Skeletal muscle tissue (tissue), 3 donors: ENCODE measurements at regions not wholly inside any gene's neighbourhood (a gene's known extent, or its start where the extent isn't known, plus 50 kb on each side); places are given as distances from the start of the nearest gene placed in this dataset.

Experiments used
- H3K27ac ChIP-seq: one replicate; pipeline ENCODE4 v1.7.0; 2013; ENCODE audit warnings: mild to moderate bottlenecking, low read depth, low read length, inconsistent platforms
- H3K27me3 ChIP-seq, 3 donors: one replicate each; pipeline ENCODE4 v1.7.0; 2013; ENCODE audit warnings: low read length in 3 of 3; ENCODE audit not compliant: control insufficient read depth in 3 of 3, insufficient read depth in 3 of 3
- H3K36me3 ChIP-seq, 3 donors: one replicate each; pipeline ENCODE4 v1.7.0; 2013; ENCODE audit warnings: low read length in 3 of 3; ENCODE audit not compliant: control insufficient read depth in 3 of 3, insufficient read depth in 3 of 3
- H3K4me1 ChIP-seq, 3 donors: one replicate each; pipeline ENCODE4 v1.7.0; 2013; ENCODE audit warnings: low read length in 3 of 3, mild to moderate bottlenecking in 3 of 3; ENCODE audit not compliant: control insufficient read depth in 3 of 3, insufficient read depth in 3 of 3
- H3K4me3 ChIP-seq, 3 donors: one replicate each; pipeline ENCODE4 v1.7.0; 2013; ENCODE audit warnings: low read length in 3 of 3
- H3K9ac ChIP-seq, 3 donors: one replicate each; pipeline ENCODE4 v1.7.0; 2013; ENCODE audit warnings: low read length in 3 of 3, mild to moderate bottlenecking in 3 of 3, moderate library complexity in 2 of 3, low read depth in 1 of 3
- H3K9me3 ChIP-seq, 3 donors: one replicate each; pipeline ENCODE4 v1.7.0; 2013; ENCODE audit warnings: low read length in 3 of 3; ENCODE audit not compliant: control insufficient read depth in 3 of 3
- donor health status: Osteomylitis.

- Histone ChIP-seq H3K4me3 (no peak overlapping the region), H3K9ac (no peak overlapping the region), H3K27me3 (no peaks in the 10 kb centered on the region)
Measured at GRCh38 chr12:24447678-24448077, 498.2 kb upstream of the SOX5 start.

GRCh38 chr12:24446287-24446686 is 496.8 kb upstream of the SOX5 start:
- Histone ChIP-seq H3K27me3 (no peaks in the 10 kb centered on the region), H3K4me1 (no peaks in the 10 kb centered on the region), H3K27ac (no peak overlapping the region), H3K36me3 (no peaks in the 10 kb centered on the region), H3K9me3 (no peaks in the 10 kb centered on the region), H3K4me3 (no peak overlapping the region), H3K9ac (no peak overlapping the region)

More at GRCh38 chr12:24447678-24448077, 498.2 kb upstream of the SOX5 start:
- no peaks in the 10 kb centered on the region for H3K36me3 ChIP-seq
- no peaks in the 10 kb centered on the region for H3K4me1 ChIP-seq
- H3K27ac ChIP-seq, result no peak overlapping the region
- H3K9me3 ChIP-seq, result no peaks in the 10 kb centered on the region

GRCh38 chr12:24444634-24445033 is 495.2 kb upstream of the SOX5 start:
- H3K9me3 ChIP-seq, result no peaks in the 10 kb centered on the region

GRCh38 chr12:24441458-24441857 is 492.0 kb upstream of the SOX5 start:
- no peaks in the 10 kb centered on the region for H3K36me3 ChIP-seq
- no peaks in the 10 kb centered on the region for H3K9me3 ChIP-seq
- no peak overlapping the region for H3K4me3 ChIP-seq
- H3K9ac ChIP-seq, result no peak overlapping the region
- H3K27me3 ChIP-seq, result no peaks in the 10 kb centered on the region
- H3K27ac ChIP-seq, result no peak overlapping the region
- no peaks in the 10 kb centered on the region for H3K4me1 ChIP-seq

More at GRCh38 chr12:24444634-24445033, 495.2 kb upstream of the SOX5 start:
- no peak overlapping the region for H3K4me3 ChIP-seq
- H3K4me1 ChIP-seq, result no peaks in the 10 kb centered on the region
- H3K27me3 ChIP-seq, result no peaks in the 10 kb centered on the region
- no peak overlapping the region for H3K27ac ChIP-seq
- no peak overlapping the region for H3K9ac ChIP-seq
- H3K36me3 ChIP-seq, result no peaks in the 10 kb centered on the region

- H3K36me3 ChIP-seq, result no peaks in the 10 kb centered on the region
- no peak overlapping the region for H3K4me3 ChIP-seq
- H3K27me3 ChIP-seq, result no peaks in the 10 kb centered on the region
- no peaks in the 10 kb centered on the region for H3K9me3 ChIP-seq
- no peaks in the 10 kb centered on the region for H3K4me1 ChIP-seq
- no peak overlapping the region for H3K27ac ChIP-seq
- no peak overlapping the region for H3K9ac ChIP-seq
Measured at GRCh38 chr12:24436667-24437066, 487.2 kb upstream of the SOX5 start.

GRCh38 chr12:24431872-24432271 is 482.4 kb upstream of the SOX5 start:
- no peaks in the 10 kb centered on the region for H3K27me3 ChIP-seq
- H3K9ac ChIP-seq, result no peak overlapping the region
- H3K36me3 ChIP-seq, result no peaks in the 10 kb centered on the region
- H3K4me3 ChIP-seq, result no peak overlapping the region
- no peak overlapping the region for H3K27ac ChIP-seq
- no peaks in the 10 kb centered on the region for H3K4me1 ChIP-seq
- H3K9me3 ChIP-seq, result no peaks in the 10 kb centered on the region

- Histone ChIP-seq H3K4me1 (no peaks in the 10 kb centered on the region), H3K9ac (no peak overlapping the region), H3K36me3 (no peaks in the 10 kb centered on the region), H3K27ac (no peak overlapping the region), H3K4me3 (no peak overlapping the region), H3K27me3 (no peaks in the 10 kb centered on the region), H3K9me3 (no peaks in the 10 kb centered on the region)
Measured at GRCh38 chr12:24427776-24428175, 478.3 kb upstream of the SOX5 start.

- Histone ChIP-seq H3K36me3 (no peaks in the 10 kb centered on the region), H3K4me3 (no peak overlapping the region), H3K27me3 (no peaks in the 10 kb centered on the region), H3K9ac (no peak overlapping the region), H3K4me1 (no peaks in the 10 kb centered on the region), H3K27ac (no peak overlapping the region), H3K9me3 (no peaks in the 10 kb centered on the region)
Measured at GRCh38 chr12:24425601-24425970, 476.1 kb upstream of the SOX5 start.

GRCh38 chr12:24424889-24425600 is 475.6 kb upstream of the SOX5 start:
- H3K4me3 ChIP-seq, result no peak overlapping the region
- H3K9ac ChIP-seq, result no peak overlapping the region
- no peaks in the 10 kb centered on the region for H3K9me3 ChIP-seq
- no peaks in the 10 kb centered on the region for H3K36me3 ChIP-seq
- H3K27me3 ChIP-seq, result no peaks in the 10 kb centered on the region
- no peaks in the 10 kb centered on the region for H3K4me1 ChIP-seq
- no peak overlapping the region for H3K27ac ChIP-seq

- no peaks in the 10 kb centered on the region for H3K27me3 ChIP-seq
- no peaks in the 10 kb centered on the region for H3K4me1 ChIP-seq
Measured at GRCh38 chr12:24424376-24424775, 474.9 kb upstream of the SOX5 start.

More at GRCh38 chr12:24424376-24424775, 474.9 kb upstream of the SOX5 start:
- no peaks in the 10 kb centered on the region for H3K36me3 ChIP-seq
- no peak overlapping the region for H3K27ac ChIP-seq
- H3K9ac ChIP-seq, result no peak overlapping the region
- H3K4me3 ChIP-seq, result no peak overlapping the region
- no peaks in the 10 kb centered on the region for H3K9me3 ChIP-seq
